NCI-H82 treated with DMSO at 0.1 percent for 48 hours (cell line): ENCODE measurements at regions not wholly inside any gene's neighbourhood (a gene's known extent, or its start where the extent isn't known, plus 50 kb on each side); places are given as distances from the start of the nearest gene placed in this dataset.
A peak's percentile ranks its signal among the peaks of the same experiment; 100 is the strongest.
"Not testable (repeated sequence)": the region's sequence is repeated elsewhere in the genome, so short reads cannot be mapped to it uniquely, and the experiment has no call there.

ENCODE experiments used
- DNase-seq: peaks from one replicate; lab custom pipeline; 2025; ENCODE audit not compliant: unreplicated experiment; lab: John Stamatoyannopoulos, UW

GRCh38 chr11:42816471-42816870, 495.3 kb upstream of the API5 start:
- DNase-seq: no peak

GRCh38 chr11:42819126-42819525, 492.7 kb upstream of the API5 start:
- no peak for DNase-seq

GRCh38 chr11:42822188-42822587, 489.6 kb upstream of the API5 start:
- not testable (repeated sequence) for DNase-seq

GRCh38 chr11:42823546-42823945, 488.2 kb upstream of the API5 start:
- no peak for DNase-seq

GRCh38 chr11:42824067-42824466, 487.7 kb upstream of the API5 start:
- DNase-seq: no peak

- no peak for DNase-seq
Measured at GRCh38 chr11:42825598-42825997, 486.2 kb upstream of the API5 start.

- DNase-seq: no peak
Measured at GRCh38 chr11:42827845-42828244, 484.0 kb upstream of the API5 start.

- no peak for DNase-seq
Measured at GRCh38 chr11:42837994-42838393, 473.8 kb upstream of the API5 start.

- DNase-seq: no peak
Measured at GRCh38 chr11:42840176-42840829, 471.5 kb upstream of the API5 start.

GRCh38 chr11:42840860-42841259, 470.9 kb upstream of the API5 start:
- no peak for DNase-seq

GRCh38 chr11:42841556-42841955, 470.2 kb upstream of the API5 start:
- DNase-seq: peak; percentile 53

GRCh38 chr11:42849362-42849761, 462.4 kb upstream of the API5 start:
- no peak for DNase-seq

- no peak for DNase-seq
Measured at GRCh38 chr11:42857344-42857743, 454.5 kb upstream of the API5 start.

- no peak for DNase-seq
Measured at GRCh38 chr11:42870480-42870879, 441.3 kb upstream of the API5 start.

- not testable (repeated sequence) for DNase-seq
Measured at GRCh38 chr11:42873800-42874405, 437.9 kb upstream of the API5 start.

- DNase-seq: not testable (repeated sequence)
Measured at GRCh38 chr11:42881335-42881734, 430.5 kb upstream of the API5 start.

- no peak for DNase-seq
Measured at GRCh38 chr11:42890773-42891172, 421.0 kb upstream of the API5 start.

GRCh38 chr11:42901084-42901483, 410.7 kb upstream of the API5 start:
- no peak for DNase-seq

- DNase-seq: no peak
Measured at GRCh38 chr11:42906226-42906625, 405.6 kb upstream of the API5 start.

- no peak for DNase-seq
Measured at GRCh38 chr11:42913731-42914130, 398.1 kb upstream of the API5 start.

GRCh38 chr11:42923651-42924050, 388.1 kb upstream of the API5 start:
- no peak for DNase-seq

- no peak for DNase-seq
Measured at GRCh38 chr11:42925916-42926315, 385.9 kb upstream of the API5 start.

- DNase-seq: no peak
Measured at GRCh38 chr11:42947405-42947804, 364.4 kb upstream of the API5 start.
